SIG-M5 treated with dmso at 0.1 percent for 504 hours (cell line): ENCODE measurements at regions not wholly inside any gene's neighbourhood (a gene's known extent, or its start where the extent isn't known, plus 50 kb on each side); places are given as distances from the start of the nearest gene placed in this dataset.
"Not testable (repeated sequence)": the region's sequence is repeated elsewhere in the genome, so short reads cannot be mapped to it uniquely, and the experiment has no call there.

Experiments used
- DNase-seq: peaks from one replicate; lab custom pipeline; 2025; ENCODE audit not compliant: unreplicated experiment; lab: John Stamatoyannopoulos, UW

GRCh38 chr15:94840794-94841783, 609.7 kb downstream of the MCTP2 start:
- no peak for DNase-seq

GRCh38 chr15:94843060-94843459, 611.7 kb downstream of the MCTP2 start:
- DNase-seq, result no peak

GRCh38 chr15:94844198-94844537, 612.8 kb downstream of the MCTP2 start:
- DNase-seq, result no peak

GRCh38 chr15:94844538-94845389, 613.4 kb downstream of the MCTP2 start:
- no peak for DNase-seq

GRCh38 chr15:94845390-94845716, 614.0 kb downstream of the MCTP2 start:
- DNase-seq, result no peak

GRCh38 chr15:94847325-94847724, 616.0 kb downstream of the MCTP2 start:
- no peak for DNase-seq

- DNase-seq, result no peak
Measured at GRCh38 chr15:94848054-94848453, 616.7 kb downstream of the MCTP2 start.

GRCh38 chr15:94855018-94855408, 623.7 kb downstream of the MCTP2 start:
- no peak for DNase-seq

GRCh38 chr15:94855409-94856266, 624.3 kb downstream of the MCTP2 start:
- no peak for DNase-seq

- no peak for DNase-seq
Measured at GRCh38 chr15:94856267-94856854, 625.0 kb downstream of the MCTP2 start.

- DNase-seq, result no peak
Measured at GRCh38 chr15:94857466-94857865, 626.1 kb downstream of the MCTP2 start.

GRCh38 chr15:94858011-94858410, 626.6 kb downstream of the MCTP2 start:
- DNase-seq, result no peak

- DNase-seq, result no peak
Measured at GRCh38 chr15:94858449-94858848, 627.1 kb downstream of the MCTP2 start.

- DNase-seq, result no peak
Measured at GRCh38 chr15:94858920-94859319, 627.6 kb downstream of the MCTP2 start.

- no peak for DNase-seq
Measured at GRCh38 chr15:94864600-94864999, 633.2 kb downstream of the MCTP2 start.

GRCh38 chr15:94868265-94868664, 636.9 kb downstream of the MCTP2 start:
- not testable (repeated sequence) for DNase-seq

GRCh38 chr15:94875550-94875949, 644.2 kb downstream of the MCTP2 start:
- no peak for DNase-seq

GRCh38 chr15:94877833-94878232, 646.5 kb downstream of the MCTP2 start:
- no peak for DNase-seq

GRCh38 chr15:94882071-94882712, 650.8 kb downstream of the MCTP2 start:
- DNase-seq, result no peak

GRCh38 chr15:94887391-94887790, 656.0 kb downstream of the MCTP2 start:
- DNase-seq, result no peak
